ENCODE measurements at regions not wholly inside any gene's neighbourhood (a gene's known extent, or its start where the extent isn't known, plus 50 kb on each side); places are given as distances from the start of the nearest gene placed in this dataset.
"Not testable (repeated sequence)": the region's sequence is repeated elsewhere in the genome, so short reads cannot be mapped to it uniquely, and the experiment has no call there.

GRCh38 chr15:67930720-67931119 is 90.9 kb upstream of the RNU6-1 start:
- no peak overlapping the region for H3K27ac ChIP-seq
- TF ChIP-seq ZFX (IDR thresholded peaks at IDR 0.05; ENCODE audit: borderline replicate concordance): no peak
- TF ChIP-seq, protein P1, sequence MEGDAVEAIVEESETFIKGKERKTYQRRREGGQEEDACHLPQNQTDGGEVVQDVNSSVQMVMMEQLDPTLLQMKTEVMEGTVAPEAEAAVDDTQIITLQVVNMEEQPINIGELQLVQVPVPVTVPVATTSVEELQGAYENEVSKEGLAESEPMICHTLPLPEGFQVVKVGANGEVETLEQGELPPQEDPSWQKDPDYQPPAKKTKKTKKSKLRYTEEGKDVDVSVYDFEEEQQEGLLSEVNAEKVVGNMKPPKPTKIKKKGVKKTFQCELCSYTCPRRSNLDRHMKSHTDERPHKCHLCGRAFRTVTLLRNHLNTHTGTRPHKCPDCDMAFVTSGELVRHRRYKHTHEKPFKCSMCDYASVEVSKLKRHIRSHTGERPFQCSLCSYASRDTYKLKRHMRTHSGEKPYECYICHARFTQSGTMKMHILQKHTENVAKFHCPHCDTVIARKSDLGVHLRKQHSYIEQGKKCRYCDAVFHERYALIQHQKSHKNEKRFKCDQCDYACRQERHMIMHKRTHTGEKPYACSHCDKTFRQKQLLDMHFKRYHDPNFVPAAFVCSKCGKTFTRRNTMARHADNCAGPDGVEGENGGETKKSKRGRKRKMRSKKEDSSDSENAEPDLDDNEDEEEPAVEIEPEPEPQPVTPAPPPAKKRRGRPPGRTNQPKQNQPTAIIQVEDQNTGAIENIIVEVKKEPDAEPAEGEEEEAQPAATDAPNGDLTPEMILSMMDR (IDR thresholded peaks at IDR 0.05): no peak

GRCh38 chr15:67931861-67932260 is 92.0 kb upstream of the RNU6-1 start:
- TF ChIP-seq, protein P1 (IDR thresholded peaks at IDR 0.05): no peak
- no peak for TF ChIP-seq ZFX (IDR thresholded peaks at IDR 0.05; ENCODE audit: borderline replicate concordance)
- no peak overlapping the region for H3K27ac ChIP-seq

DNA sequence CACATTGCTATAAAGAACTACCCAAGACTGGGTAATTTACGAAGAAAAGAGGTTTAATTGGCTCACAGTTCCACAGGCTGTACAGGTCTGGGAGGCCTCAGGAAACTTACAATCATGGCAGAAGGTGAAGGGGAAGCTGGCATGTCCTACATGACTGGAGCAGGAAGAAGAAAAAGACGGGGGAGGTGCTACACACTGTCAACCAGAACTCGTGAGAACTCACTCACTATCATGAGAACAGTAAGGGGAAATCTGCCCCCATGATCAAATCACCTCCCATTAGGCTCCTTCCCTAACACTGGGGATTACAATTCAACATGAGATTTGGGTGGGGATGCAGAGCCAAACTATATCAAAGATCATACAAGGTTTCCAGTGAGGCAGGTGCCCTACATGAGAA is 94.3 kb upstream of the RNU6-1 start:
- not testable (repeated sequence) for H3K27ac ChIP-seq

DNA sequence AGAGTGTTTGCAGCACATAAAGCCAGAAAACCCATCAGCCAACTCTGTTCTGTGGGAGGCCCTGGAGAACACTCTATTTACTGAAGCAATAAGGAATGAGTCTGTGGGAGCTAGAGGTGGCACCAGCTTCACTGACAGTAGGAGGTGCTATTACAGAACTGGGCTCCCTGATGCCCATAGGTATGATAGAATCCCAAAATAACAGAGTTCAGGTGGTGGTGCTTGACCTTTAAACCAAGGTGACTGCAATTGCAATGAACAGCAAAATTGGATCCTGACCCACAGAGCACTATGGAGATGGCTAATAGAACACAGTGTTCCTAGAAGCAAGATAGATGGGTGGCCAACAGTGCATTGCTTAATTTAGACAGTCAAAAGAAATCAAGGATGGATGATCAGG is 95.4 kb upstream of the RNU6-1 start:
- H3K27ac ChIP-seq: no peak overlapping the region
- TF ChIP-seq, protein P1 (IDR thresholded peaks at IDR 0.05): no peak
- TF ChIP-seq ZFX (IDR thresholded peaks at IDR 0.05; ENCODE audit: borderline replicate concordance): no peak

- H3K27ac ChIP-seq: peak overlapping the region; percentile 39; the same call in 1 of the 2 replicates
- TF ChIP-seq ZFX (IDR thresholded peaks at IDR 0.05; ENCODE audit: borderline replicate concordance): no peak
- TF ChIP-seq, protein P1 (IDR thresholded peaks at IDR 0.05): no peak
Measured at GRCh38 chr15:67936258-67936657, 96.4 kb upstream of the RNU6-1 start.

DNA sequence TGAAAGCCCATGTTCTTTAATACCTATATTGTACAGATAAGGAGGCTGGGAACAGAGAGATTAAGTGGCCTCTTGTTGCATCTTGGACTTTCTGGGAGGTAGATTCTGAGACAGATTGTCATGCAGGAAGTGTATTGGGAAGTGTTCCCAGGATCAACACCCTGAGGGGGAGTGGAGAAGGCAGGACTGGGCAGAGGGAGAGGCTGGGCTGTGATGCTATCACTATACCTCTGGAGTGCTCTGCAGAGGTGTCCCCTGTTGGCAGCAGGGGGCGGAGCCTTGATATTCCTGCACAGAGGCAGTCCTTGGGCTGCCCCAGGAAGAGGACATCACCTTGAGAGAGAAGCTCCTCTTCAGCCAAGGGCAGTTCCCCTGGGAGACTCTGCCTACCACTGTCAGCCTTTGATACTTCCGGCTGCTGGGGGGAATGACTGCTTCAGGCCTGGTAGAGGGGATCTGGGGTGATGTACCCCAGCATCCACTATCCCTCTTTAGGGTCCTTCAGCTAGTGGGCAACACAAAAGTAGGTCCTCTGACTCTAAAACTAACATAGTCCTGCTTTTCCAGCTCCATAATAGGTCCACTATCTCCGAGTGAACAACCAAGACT is 97.4 kb upstream of the RNU6-1 start:
- peak overlapping the region; percentile 39 for H3K27ac ChIP-seq

DNA sequence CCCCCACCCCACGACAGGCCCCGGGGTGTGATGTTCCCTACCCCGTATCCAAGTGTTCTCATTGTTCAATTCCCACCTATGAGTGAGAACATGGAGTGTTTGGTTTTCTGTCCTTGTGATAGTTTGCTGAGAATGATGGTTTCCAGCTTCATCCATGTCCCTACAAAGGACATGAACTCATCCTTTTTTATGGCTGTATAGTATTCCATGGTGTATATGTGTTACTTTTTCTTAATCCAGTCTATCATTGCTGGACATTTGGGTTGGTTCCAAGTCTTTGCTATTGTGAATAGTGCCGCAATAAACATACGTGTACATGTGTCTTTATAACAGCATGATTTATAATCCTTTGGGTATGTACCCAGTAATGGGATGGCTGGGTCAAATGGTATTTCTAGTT is 99.3 kb upstream of the RNU6-1 start:
- not testable (repeated sequence) for H3K27ac ChIP-seq

More for the DNA sequence above, 97.4 kb upstream of the RNU6-1 start:
- TF ChIP-seq, protein P1 (IDR thresholded peaks at IDR 0.05): no peak
- no peak for TF ChIP-seq ZFX (IDR thresholded peaks at IDR 0.05; ENCODE audit: borderline replicate concordance)

DNA sequence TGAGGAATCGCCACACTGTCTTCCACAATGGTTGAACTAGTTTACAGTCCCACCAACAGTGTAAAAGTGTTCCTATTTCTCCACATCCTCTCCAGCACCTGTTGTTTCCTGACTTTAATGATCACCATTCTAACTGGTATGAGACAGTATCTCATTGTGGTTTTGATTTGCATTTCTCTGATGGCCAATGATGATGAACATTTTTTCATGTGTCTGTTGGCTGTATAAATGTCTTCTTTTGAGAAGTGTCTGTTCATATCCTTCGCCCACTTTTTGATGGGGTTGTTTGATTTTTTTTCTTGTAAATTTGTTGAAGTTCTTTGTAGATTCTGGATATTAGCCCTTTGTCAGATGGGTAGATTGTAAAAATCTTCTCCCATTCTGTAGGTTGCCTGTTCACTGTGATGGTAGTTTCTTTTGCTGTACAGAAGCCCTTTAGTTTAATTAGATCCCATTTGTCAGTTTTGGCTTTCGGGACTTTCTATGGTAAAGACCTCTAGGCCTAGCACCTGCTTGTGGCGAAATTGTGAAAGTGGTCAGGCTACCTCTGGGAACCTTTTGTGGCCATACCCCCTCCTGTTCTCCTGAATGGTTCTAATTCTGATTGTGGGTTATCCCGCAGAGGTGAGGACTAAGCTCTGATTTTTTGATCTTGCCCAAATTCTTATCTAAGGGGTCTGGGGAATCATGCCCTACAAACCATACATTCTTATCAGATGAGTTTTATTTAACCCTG is 99.9 kb upstream of the RNU6-1 start:
- H3K27ac ChIP-seq: not testable (repeated sequence)

DNA sequence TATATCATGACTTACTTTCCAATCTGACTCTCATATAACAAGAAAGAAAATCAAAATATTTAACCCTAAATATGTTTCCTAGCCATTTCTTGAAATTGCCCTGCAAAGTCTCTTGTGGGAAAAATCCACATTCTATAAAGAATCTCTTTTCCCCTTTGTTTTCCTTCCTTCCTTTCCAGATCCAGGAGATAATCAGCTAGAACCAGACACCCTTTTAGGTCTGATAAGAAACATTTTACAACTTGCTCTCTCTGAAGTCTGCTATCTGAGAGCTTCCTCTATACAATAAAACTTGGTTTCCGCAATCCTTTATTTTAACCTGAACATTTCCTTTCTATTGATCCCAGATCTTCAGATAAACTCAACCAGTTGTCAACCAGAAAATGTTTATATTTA is 100.5 kb upstream of the RNU6-1 start:
- TF ChIP-seq ZFX (IDR thresholded peaks at IDR 0.05; ENCODE audit: borderline replicate concordance): no peak
- TF ChIP-seq, protein P1 (IDR thresholded peaks at IDR 0.05): no peak
- H3K27ac ChIP-seq: no peak overlapping the region

Measured in 22Rv1 (cell line).